ENCODE measurements at regions not wholly inside any gene's neighbourhood (a gene's known extent, or its start where the extent isn't known, plus 50 kb on each side); places are given as distances from the start of the nearest gene placed in this dataset.

GRCh38 chr13:61734683-61735082 lies 319.0 kb upstream of the PCDH20 start:
- Histone ChIP-seq H3K4me2 (no peak overlapping the region), H3K4me1 (no peaks in the 10 kb centered on the region), H3K27me3 (no peaks in the 10 kb centered on the region), H3K9me3 (no peaks in the 10 kb centered on the region), H3K4me3 (no peak overlapping the region), H4K20me1 (no peaks in the 10 kb centered on the region), H3K9ac (no peak overlapping the region), H3K36me3 (no peaks in the 10 kb centered on the region), H3K27ac (no peak overlapping the region)
- TF ChIP-seq Cebpa-rat (IDR thresholded peaks at IDR 0.05), result no peak

GRCh38 chr13:61728471-61728870 lies 312.8 kb upstream of the PCDH20 start:
- TF ChIP-seq Cebpa-rat (IDR thresholded peaks at IDR 0.05), result no peak
- Histone ChIP-seq H3K9me3 (no peaks in the 10 kb centered on the region), H3K4me2 (no peak overlapping the region), H3K27me3 (no peaks in the 10 kb centered on the region), H3K4me1 (no peaks in the 10 kb centered on the region), H3K36me3 (no peaks in the 10 kb centered on the region), H3K9ac (no peak overlapping the region), H3K27ac (no peak overlapping the region), H3K4me3 (no peak overlapping the region), H4K20me1 (no peaks in the 10 kb centered on the region)

GRCh38 chr13:61727767-61728166 lies 312.1 kb upstream of the PCDH20 start:
- Histone ChIP-seq H3K27ac (no peak overlapping the region), H3K9me3 (no peaks in the 10 kb centered on the region), H3K9ac (no peak overlapping the region), H3K36me3 (no peaks in the 10 kb centered on the region), H3K4me1 (no peaks in the 10 kb centered on the region), H3K4me3 (no peak overlapping the region), H4K20me1 (no peaks in the 10 kb centered on the region), H3K4me2 (no peak overlapping the region), H3K27me3 (no peaks in the 10 kb centered on the region)
- TF ChIP-seq Cebpa-rat (IDR thresholded peaks at IDR 0.05), result no peak

- Histone ChIP-seq H3K27me3 (no peaks in the 10 kb centered on the region), H3K9ac (no peak overlapping the region), H3K4me2 (no peak overlapping the region), H3K9me3 (no peaks in the 10 kb centered on the region), H3K4me3 (no peak overlapping the region), H3K4me1 (no peaks in the 10 kb centered on the region), H4K20me1 (no peaks in the 10 kb centered on the region), H3K36me3 (no peaks in the 10 kb centered on the region), H3K27ac (no peak overlapping the region)
- no peak for TF ChIP-seq Cebpa-rat (IDR thresholded peaks at IDR 0.05)
Measured at GRCh38 chr13:61725806-61726205, 310.2 kb upstream of the PCDH20 start.

GRCh38 chr13:61722119-61722518 lies 306.5 kb upstream of the PCDH20 start:
- H3K27ac ChIP-seq, result no peak overlapping the region
- H3K36me3 ChIP-seq, result no peaks in the 10 kb centered on the region
- no peaks in the 10 kb centered on the region for H3K4me1 ChIP-seq
- H3K4me2 ChIP-seq, result no peak overlapping the region
- H3K4me3 ChIP-seq, result no peak overlapping the region
- no peak for TF ChIP-seq Cebpa-rat (IDR thresholded peaks at IDR 0.05)
- H3K9me3 ChIP-seq, result no peaks in the 10 kb centered on the region
- H4K20me1 ChIP-seq, result no peaks in the 10 kb centered on the region
- no peaks in the 10 kb centered on the region for H3K27me3 ChIP-seq
- no peak overlapping the region for H3K9ac ChIP-seq

GRCh38 chr13:61712621-61713020 lies 297.0 kb upstream of the PCDH20 start:
- Histone ChIP-seq H3K4me2 (no peak overlapping the region), H3K27me3 (no peaks in the 10 kb centered on the region), H3K36me3 (no peaks in the 10 kb centered on the region), H3K4me3 (no peak overlapping the region), H3K27ac (no peak overlapping the region), H3K9ac (no peak overlapping the region), H4K20me1 (no peaks in the 10 kb centered on the region), H3K4me1 (no peaks in the 10 kb centered on the region), H3K9me3 (no peaks in the 10 kb centered on the region)
- no peak for TF ChIP-seq Cebpa-rat (IDR thresholded peaks at IDR 0.05)

GRCh38 chr13:61709258-61709657 lies 293.6 kb upstream of the PCDH20 start:
- Histone ChIP-seq H3K27me3 (no peaks in the 10 kb centered on the region), H3K9ac (no peak overlapping the region), H3K9me3 (peaks cover 11% of the 10 kb centered on the region), H3K36me3 (no peaks in the 10 kb centered on the region), H3K27ac (no peak overlapping the region), H3K4me1 (no peaks in the 10 kb centered on the region), H3K4me2 (no peak overlapping the region), H4K20me1 (no peaks in the 10 kb centered on the region), H3K4me3 (no peak overlapping the region)
- TF ChIP-seq Cebpa-rat (IDR thresholded peaks at IDR 0.05), result no peak

GRCh38 chr13:61706899-61707298 lies 291.2 kb upstream of the PCDH20 start:
- Histone ChIP-seq H4K20me1 (no peaks in the 10 kb centered on the region), H3K27ac (no peak overlapping the region), H3K36me3 (no peaks in the 10 kb centered on the region), H3K9me3 (peaks cover 23% of the 10 kb centered on the region), H3K27me3 (no peaks in the 10 kb centered on the region), H3K9ac (no peak overlapping the region), H3K4me1 (no peaks in the 10 kb centered on the region), H3K4me2 (no peak overlapping the region), H3K4me3 (no peak overlapping the region)
- TF ChIP-seq Cebpa-rat (IDR thresholded peaks at IDR 0.05), result no peak

GRCh38 chr13:61700620-61701019 lies 285.0 kb upstream of the PCDH20 start:
- no peaks in the 10 kb centered on the region for H4K20me1 ChIP-seq
- no peak for TF ChIP-seq Cebpa-rat (IDR thresholded peaks at IDR 0.05)
- no peaks in the 10 kb centered on the region for H3K36me3 ChIP-seq
- H3K27ac ChIP-seq, result no peak overlapping the region
- no peaks in the 10 kb centered on the region for H3K27me3 ChIP-seq
- H3K4me3 ChIP-seq, result no peak overlapping the region
- H3K9me3 ChIP-seq, result peaks cover 23% of the 10 kb centered on the region
- H3K4me1 ChIP-seq, result no peaks in the 10 kb centered on the region
- H3K9ac ChIP-seq, result no peak overlapping the region
- H3K4me2 ChIP-seq, result no peak overlapping the region

GRCh38 chr13:61700181-61700580 lies 284.5 kb upstream of the PCDH20 start:
- no peaks in the 10 kb centered on the region for H3K27me3 ChIP-seq
- no peaks in the 10 kb centered on the region for H4K20me1 ChIP-seq
- no peak overlapping the region for H3K27ac ChIP-seq
- no peak overlapping the region for H3K9ac ChIP-seq
- no peaks in the 10 kb centered on the region for H3K36me3 ChIP-seq
- no peak for TF ChIP-seq Cebpa-rat (IDR thresholded peaks at IDR 0.05)
- H3K4me1 ChIP-seq, result no peaks in the 10 kb centered on the region
- H3K9me3 ChIP-seq, result peaks cover 21% of the 10 kb centered on the region
- no peak overlapping the region for H3K4me2 ChIP-seq
- H3K4me3 ChIP-seq, result no peak overlapping the region

GRCh38 chr13:61696676-61697075 lies 281.0 kb upstream of the PCDH20 start:
- Histone ChIP-seq H3K27me3 (no peaks in the 10 kb centered on the region), H4K20me1 (no peaks in the 10 kb centered on the region), H3K9me3 (no peaks in the 10 kb centered on the region), H3K27ac (no peak overlapping the region), H3K4me3 (no peak overlapping the region), H3K9ac (no peak overlapping the region), H3K4me2 (no peak overlapping the region), H3K4me1 (no peaks in the 10 kb centered on the region), H3K36me3 (no peaks in the 10 kb centered on the region)
- no peak for TF ChIP-seq Cebpa-rat (IDR thresholded peaks at IDR 0.05)

All from BLaER1 (cell line).